COLO668 (cell line): ENCODE measurements at regions not wholly inside any gene's neighbourhood (a gene's known extent, or its start where the extent isn't known, plus 50 kb on each side); places are given as distances from the start of the nearest gene placed in this dataset.

Experiments used
- DNase-seq: peaks from one replicate; lab custom pipeline; 2025; ENCODE audit not compliant: unreplicated experiment; lab: John Stamatoyannopoulos, UW

DNA sequence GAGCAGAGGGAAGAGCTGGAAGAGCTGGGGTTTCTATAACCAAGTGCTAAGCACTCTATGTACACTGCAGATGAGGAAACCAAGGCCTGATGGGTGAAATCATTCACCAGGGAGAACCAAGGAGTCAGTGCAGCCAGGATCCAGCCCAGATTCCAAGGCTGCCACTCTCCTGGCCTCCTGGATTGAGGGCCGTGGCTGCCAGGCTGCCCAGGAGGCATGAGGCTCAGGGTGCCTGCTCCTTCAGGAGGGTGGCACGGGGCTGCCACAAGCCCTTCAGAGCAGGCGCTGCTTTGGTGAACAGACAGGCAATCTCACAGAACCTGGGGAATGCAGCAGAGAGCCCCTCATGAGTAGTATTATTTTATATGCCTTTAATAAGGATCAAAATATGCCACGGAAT lies 293.7 kb upstream of the HDAC4 start:
- no peak for DNase-seq

DNA sequence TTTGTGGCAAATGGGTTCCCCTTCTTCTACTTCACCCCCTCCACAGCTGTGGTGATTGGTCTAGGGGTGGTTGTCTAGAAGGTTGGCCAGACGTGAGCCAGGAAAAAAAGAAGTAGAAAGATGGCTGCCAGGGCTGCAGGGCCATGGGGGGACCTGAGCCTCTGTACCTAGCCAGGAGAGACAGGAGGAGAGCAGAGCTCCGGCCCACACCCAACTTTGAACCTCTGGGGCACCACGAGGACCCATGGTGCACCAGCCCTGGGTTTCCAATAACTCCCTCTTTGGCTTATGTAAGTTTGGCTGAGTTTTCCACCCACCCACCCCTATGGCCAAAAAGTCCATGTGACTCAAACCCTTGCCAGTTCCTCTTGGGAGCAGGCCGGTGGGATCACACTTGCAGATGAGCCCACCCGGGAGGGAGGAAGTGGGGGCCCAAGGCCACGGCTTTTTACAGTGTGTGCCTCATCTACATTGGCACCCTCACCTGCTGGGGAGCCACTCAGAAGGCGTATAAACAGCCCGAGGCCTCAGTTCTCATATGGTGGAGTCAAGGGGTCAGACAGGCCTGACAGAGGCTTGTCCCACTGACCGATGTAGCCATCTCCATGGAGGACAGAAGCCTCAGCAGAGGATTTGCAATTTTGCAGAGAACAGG lies 293.1 kb upstream of the HDAC4 start:
- no peak for DNase-seq

DNA sequence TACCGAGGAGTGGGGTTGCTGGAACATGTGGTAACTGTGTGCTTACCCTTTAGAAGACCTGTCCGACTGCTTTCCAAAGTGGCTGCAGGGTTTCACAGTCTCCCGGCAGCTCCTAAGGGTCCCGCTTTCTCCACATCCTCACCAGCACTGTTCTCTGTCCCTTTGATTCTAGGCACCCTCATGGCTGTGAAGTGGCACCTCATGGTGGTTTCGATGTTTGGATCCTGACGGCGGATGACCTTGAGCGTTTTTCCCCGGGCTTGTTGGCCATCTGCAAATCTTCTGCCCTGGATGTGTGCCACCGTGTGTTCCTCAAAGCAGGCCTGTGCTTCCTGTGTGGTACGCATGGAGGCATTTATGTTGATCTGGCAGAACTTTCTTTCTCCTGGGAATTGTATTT lies 292.5 kb upstream of the HDAC4 start:
- no peak for DNase-seq

DNA sequence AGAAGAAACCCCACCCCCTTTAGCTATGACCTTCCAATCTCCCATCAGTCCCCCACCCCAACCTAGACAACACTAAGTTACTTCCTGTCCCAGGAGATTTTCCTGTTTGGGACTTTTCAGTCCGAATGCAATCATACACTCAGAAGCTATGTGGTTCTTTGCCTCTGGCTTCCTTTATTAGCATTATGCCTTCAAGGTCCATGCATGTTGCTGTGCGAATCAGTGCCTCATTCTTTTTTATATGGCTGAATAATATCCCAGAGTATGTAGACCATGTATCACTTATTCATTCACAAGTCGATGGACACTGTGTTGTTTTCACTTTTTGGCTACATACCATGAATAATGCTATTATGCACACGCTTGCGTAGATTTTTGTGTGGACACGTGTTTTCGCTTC lies 292.1 kb upstream of the HDAC4 start:
- DNase-seq, result no peak

DNA sequence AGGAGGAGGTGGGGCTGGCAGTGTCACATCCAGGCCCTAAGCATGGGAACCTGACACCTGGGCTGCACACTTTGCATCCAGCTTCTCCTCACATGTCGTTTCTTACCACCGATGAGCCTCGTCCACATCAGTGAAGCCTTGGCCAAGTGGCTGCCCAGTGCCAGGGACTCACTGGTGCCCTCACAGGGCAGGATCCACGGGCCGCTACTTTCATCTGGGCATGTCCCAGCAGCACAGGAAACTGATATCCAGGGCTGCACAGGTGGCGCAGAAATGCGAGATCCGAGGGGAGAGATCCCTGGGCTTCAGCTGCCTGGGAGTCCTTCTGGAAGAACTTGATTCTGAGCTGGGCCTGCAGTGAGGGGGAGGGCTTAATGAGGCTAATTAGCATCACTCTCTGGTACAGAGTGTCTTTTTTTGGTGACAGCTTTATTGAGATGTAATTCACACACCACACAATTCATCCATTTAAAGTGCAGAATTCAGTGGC lies 291.6 kb upstream of the HDAC4 start:
- DNase-seq, result no peak

DNA sequence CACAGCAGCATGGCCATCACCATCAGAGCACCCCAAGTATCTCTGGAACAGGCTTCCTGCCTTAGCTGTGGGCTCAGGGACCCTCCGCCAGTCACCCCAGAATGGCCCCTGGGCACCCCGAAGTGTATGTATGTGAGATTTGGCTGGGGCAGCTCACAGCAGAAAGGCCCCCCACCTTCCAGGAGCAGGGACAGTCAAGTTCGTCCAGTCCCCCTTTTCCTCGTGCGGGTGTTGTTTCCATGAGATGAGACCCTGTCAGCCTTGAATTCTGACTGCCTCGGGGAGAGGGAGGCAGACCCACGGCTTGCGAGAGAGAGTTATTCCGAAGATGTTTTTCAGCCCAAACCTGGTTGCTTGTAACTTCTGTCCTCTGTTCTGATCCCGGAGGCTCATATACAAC lies 290.9 kb upstream of the HDAC4 start:
- no peak for DNase-seq

DNA sequence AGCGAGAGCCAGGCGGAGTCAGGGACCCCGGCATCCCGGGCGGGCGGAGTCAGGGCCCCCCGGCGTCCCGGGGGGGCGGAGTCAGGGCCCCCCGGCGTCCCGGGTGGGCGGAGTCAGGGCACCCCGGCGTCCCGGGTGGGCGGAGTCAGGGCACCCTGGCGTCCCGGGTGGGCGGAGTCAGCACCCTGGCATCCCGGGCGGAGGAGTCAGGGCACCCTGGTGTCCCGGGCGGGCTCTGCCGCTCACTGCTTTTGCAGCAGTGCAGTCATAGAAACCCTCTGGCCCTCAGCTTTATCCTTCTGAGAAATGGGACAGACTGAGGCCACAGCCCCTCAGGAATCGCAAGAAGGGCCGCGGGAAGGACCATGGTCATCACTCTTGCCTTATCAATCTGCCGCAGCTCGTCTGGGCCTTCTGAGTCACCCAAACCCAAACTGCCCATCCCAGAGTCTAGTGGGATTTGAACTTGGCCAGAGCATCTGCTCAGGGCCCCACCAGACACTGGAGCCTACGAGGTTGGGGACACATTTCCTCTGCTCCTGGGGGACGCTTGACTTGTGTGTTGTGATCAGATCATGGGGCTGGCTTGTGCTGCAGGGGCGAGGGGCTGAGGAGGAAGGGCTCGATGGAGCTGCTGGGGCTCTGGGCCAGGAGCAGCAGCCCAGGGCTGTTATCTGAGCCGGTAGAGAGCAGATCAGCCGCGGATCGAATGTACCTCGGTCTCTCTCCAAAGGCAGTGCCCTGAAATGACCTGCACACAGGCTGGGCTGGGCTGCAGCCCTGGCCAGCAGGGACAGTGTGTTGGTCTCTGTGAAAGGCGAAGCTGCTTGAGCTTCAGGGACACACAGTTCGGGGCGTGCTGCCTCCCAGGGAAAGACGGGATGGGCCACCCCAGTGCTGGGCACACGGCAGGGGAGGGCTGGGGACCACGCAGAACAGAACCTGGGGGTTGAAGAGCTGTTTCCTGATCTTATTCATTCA lies 290.1 kb upstream of the HDAC4 start:
- DNase-seq, result no peak

DNA sequence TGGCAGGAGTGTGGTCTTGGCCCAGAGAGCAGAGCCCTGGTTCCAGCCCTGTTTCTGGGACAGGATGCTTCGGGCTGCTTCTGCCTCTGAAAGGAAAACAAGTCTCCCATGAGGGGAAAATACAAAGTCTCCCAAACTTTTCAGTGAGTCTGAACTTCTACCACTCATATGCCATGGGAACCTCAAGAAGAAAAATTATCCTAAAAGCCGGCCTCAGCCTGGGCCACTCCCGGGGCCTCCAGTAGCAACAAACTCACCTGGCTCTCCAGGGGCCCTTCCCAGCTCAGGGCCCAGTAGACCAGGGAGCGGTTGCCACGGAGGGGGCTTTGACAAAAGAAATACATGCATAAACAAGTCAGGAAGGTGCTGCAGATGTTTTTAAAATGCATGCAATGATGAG lies 289.2 kb upstream of the HDAC4 start:
- DNase-seq, result no peak

DNA sequence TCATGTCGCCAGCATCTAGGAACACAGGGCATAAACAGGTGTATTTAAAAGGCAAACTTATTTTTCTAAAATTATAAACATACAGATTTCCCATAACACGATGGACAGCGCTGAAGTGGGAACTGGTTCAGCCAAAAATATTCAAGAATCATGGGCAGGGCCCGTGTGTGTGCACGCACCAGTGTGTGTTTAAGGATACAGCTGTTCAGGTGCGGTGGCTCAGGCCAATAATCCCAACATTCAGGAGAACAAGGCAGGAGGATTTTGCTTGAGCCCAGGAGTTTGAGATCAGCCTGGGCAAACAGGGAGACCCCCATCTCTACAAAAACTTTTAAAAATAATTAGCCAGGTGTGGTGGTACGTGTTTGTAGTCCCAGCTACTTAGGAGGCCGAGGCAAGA lies 288.6 kb upstream of the HDAC4 start:
- DNase-seq, result no peak

DNA sequence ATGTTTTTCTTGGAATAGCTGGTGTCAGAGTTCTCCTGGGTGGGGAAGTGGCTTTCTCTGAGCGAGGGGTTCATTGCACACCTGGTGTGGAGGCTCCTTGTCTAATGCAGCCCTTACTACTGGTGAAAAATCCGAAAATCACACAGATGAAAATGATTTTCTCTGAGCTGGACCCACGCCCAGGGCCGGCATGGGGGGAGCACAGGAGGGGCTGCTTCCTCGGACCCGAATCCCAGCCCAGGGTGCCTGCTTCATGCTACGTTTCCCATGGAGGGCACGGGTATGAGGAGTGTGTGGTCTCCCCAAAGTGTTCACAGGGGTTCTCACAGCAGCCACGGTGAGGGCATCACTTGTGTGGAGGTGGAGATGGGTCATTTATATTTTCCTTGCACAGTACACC lies 288.0 kb upstream of the HDAC4 start:
- DNase-seq, result no peak

DNA sequence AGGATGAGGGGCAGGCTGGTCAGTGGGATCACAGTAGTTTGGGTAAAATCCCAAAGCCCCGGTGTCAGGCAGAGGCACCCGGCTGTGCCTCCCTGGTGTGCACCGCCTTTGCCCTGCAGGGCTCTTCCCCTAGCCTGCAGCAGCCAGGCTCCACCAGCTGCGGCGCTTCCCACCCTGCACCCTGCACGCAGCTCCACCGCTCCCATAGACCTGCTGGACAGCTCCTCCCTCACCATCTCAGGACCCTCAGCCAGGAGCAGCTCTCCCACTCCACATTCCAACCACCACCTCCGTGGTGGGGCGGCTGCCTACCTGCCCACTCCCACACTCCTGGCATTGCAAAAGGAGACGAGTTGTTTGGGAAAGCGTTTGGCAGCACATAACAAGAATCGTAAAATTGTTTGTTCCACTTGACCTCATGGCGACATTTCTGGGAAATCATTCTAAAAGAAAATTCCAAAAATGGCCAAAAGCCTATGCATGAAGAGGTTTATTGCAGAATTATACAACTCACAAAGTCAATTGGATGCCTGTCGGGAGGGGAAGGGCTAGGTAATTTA lies 287.4 kb upstream of the HDAC4 start:
- DNase-seq, result no peak

DNA sequence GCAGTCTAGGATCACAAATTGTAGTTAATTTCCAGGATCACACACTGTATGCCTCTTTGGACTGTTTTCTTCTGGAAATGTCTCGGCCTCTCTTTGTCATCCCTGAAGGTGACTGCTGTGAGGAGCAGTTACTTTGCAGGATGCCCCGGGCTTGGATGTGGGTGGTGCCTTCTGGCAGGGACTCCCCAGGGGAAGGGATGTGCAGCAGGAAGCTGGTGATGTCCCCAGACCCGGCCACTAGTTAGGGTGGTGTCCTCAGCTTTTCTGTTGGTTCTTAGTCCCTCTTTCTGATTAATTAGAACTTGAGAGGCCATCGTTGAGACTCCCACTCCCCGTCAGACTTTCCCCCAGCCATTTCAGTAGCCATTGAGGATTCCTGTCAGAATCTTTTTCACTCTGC lies 286.6 kb upstream of the HDAC4 start:
- DNase-seq, result no peak

DNA sequence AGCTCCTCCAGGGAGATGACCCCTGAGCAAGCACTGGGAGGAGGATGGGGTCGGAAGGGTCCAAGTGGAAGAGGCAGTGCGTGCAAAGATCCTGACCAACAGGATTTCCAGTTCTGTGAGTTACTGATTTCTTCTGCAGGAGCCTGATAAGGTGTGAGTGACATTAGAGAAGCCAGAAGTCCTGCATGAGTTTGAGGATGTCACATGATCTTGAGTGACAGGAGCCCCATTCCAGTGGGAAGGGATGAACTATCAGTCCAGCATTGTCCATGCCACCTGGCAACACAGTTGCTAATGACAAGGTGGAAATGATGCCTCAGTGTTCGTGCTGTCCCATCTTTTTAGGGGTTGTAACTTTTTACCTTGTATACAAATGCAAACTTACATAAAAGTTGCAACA lies 285.1 kb upstream of the HDAC4 start:
- no peak for DNase-seq

DNA sequence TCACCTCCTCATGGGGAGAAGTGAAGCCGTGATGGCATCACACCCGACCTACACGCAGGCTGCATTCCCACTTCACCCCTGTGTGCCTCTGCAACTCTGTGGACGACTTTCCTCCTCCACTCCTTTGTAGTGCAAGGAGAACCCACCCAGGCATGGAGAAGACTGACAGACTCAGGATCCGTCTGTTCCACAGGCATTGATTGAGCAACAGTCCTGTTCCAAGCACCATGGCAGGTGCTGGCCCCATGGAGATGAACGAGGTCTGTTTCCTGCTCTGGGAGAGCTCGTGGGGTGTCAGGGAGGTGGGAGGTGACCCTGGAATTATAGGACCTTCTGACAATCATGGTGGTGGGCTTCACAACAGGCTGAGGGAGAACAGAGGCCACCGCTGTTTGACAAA lies 284.7 kb upstream of the HDAC4 start:
- no peak for DNase-seq

DNA sequence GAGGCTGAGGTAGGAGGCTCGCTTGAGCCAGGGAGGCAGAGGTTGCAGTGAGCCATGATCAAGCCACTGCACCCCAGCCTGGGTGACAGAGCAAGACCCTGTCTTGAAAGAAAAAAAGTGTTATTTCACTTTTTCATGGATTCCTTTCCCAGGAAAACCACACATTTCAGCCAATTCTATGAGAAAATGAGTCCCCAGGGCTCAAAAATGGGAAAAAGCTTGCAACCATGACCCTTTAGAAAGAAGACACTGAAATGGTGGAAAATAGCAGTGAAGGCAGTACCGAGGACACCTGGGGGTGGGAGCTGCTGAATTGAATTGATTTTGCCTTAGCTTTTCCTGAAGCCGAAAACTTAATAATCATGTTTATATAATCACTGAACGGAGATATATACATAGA lies 284.2 kb upstream of the HDAC4 start:
- no peak for DNase-seq

DNA sequence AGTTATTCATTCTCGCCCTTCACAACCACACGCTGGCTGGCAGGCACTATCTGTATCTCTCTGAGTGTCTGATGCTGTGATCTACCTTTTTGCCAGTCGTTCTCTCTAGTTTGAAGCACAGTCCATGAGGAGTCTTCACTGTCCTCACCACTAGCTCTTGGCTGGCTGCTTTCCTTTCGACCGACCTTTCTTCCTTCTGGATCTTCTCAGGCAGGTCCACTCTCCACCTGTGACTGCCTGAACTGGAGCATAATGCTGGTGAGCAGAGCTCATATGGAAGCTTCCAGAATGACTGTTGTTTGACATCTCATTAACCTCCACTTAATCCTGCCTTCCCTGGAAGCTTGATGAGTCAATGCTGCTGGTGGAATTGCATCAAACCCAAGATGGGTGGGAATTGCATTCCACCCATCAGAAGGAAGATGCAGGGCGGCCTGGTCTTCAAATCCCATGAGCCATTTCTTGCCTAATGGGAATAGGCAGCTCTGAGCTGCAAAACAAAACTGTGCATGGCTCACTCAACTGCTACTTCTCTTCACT lies 283.5 kb upstream of the HDAC4 start:
- no peak for DNase-seq

DNA sequence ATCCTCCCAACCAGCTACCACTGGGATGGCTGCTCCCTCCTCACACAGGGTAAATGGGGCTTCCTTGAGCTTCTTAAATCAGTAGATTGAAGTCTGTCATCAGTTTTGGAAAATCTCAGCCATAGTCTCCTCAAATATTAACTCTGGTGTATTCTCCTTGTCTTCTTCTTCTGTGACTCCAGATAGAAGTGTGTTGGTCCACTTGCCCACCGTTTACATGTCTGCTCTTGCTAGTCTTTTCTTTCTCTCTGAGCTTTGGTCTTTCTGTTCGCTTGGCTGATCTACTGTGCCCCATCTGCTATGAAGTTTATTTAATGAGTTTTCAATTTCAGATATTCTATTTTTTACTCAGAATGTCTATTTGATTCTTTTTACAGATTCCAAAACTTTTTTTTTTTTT lies 281.7 kb upstream of the HDAC4 start:
- DNase-seq, result no peak

DNA sequence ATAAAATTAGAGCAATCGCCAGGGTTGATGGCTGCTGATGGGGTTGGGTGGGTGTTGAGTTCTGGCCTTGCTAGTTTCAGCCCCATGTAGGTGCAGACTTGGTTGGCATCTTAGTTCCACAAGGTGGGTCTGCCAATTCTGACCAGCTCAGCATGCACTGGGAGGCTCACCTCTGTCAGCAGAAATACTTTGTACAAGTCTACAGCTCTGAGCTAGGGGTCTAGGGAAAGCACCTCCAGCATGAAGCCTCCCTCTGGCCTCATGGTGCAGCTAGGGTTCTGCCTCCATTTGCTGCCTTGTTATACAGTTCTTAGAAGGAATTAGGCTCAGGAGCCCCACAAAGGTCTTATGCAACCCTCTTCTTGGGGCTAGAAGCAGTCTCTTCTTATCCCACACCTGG lies 278.9 kb upstream of the HDAC4 start:
- no peak for DNase-seq

DNA sequence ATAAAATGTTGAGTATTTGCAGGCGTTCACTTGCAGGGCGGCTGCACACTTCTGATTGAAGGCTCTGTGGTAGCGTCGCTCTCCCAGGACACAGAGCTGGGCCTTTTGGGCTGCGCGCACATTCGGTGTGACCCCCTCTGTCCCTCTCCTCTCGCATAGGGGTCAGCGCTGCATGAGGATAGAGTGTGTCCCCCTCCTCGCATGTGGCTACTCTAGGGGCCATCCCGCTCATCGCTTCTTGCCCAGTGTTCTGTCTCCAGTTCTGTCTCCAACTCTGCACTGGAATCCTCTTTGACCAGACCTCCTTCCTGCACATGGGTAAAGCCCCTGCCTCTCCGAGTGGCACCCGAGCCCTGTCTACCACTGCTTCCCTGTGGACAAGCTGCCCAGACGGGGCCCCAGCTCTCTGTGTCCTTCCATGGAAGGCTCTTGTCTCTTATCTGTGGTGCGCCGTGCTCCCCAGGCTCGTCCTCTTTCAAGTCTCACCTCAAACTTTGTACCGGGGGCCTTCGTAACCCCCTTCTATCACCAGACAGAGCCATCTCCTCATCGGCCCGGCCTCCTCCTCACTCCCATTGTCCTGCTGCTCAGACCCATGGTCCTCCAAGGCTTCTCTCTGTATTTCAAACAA lies 278.0 kb upstream of the HDAC4 start:
- DNase-seq, result no peak

DNA sequence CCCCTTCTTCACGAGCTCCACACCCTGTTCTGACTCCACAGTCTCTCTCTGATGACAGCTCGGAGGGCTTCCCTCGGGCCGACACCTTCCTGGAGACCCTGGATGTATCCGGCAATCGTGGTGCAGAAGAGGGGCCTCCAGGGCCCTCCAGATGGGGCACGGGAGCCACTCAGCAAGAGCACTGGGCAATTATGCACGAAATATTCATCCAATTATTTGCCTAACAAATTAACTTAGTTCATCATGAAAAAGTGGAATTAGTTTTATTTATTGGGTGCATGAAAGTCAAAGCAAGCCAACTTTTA lies 277.3 kb upstream of the HDAC4 start:
- DNase-seq, result no peak

DNA sequence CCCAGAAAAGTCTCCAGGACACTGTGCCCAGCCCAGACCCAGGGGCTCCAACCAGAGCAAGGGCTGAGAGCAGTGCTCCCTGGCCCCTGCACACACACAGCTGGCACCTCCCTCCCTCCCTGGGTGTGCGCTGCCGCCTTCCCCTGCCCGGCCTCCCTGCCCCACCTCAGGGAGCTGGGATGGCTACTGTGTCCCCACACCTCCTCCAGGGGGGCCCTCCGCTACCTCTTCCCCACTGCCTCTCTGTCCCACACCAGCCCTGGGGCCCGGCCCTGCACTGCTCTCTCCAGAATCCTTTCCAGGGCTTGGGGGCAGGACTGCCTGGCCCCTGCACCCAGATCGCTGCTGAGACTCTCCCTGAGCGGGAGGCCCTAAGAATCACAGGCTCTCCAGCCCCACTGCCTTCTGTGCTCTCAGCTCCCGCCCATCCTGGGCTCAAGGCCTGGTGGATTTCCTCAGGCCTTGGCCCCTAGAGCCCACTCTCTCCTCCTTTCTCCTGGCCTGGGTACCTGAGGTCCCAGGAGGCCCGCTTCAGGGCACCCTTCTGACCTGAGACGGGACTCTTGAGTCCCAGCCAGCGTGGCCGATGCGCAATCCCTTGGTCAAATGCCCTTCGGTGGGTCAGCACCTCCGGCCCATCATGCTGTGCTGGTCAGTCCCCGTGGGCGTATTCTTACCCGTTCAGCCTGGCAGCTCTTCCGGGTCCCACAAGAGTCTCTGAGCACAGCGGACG lies 276.8 kb upstream of the HDAC4 start:
- no peak for DNase-seq
